BJ (cell line): ENCODE measurements at regions not wholly inside any gene's neighbourhood (a gene's known extent, or its start where the extent isn't known, plus 50 kb on each side); places are given as distances from the start of the nearest gene placed in this dataset.

Experiments used
- CTCF ChIA-PET: fragments of 350-600 bp; formaldehyde crosslinking; extraction: SDS; loops from one replicate; lab custom pipeline; 2021; ENCODE audit warnings: antibody characterized with exemption, inconsistent platforms; lab: Yijun Ruan, JAX
- POLR2A ChIA-PET: fragments of 300-600 bp; sonication (Branson Sonifier 250); formaldehyde crosslinking; extraction: SDS; loops from one replicate; lab custom pipeline; 2021; ENCODE audit warnings: antibody characterized with exemption; lab: Charles Lee
- DNase-seq: peaks from one replicate; pipeline ENCODE4 v3.0.0-alpha.2; 2011; ENCODE audit warnings: low read depth
- H3K27me3 ChIP-seq: 2 replicates; pipeline ENCODE4 v1.6.0; 2011; ENCODE audit warnings: low read length; ENCODE audit not compliant: control insufficient read depth, insufficient read depth
- H3K36me3 ChIP-seq: 2 replicates; pipeline ENCODE4 v1.5.1; 2011; ENCODE audit warnings: low read length; ENCODE audit not compliant: control insufficient read depth, insufficient read depth
- H3K4me3 ChIP-seq: 2 replicates; pipeline ENCODE4 v1.5.1; 2011; ENCODE audit warnings: low read depth, mild to moderate bottlenecking, control low read depth, low read length
- TF ChIP-seq, protein P1 (sequence below): IDR thresholded peaks from 2 replicates; pipeline ENCODE4 v1.5.1; 2011; ENCODE audit warnings: low read depth, mild to moderate bottlenecking, control low read depth, inconsistent platforms, low read length, moderate library complexity; ENCODE audit not compliant: insufficient read depth

DNA sequence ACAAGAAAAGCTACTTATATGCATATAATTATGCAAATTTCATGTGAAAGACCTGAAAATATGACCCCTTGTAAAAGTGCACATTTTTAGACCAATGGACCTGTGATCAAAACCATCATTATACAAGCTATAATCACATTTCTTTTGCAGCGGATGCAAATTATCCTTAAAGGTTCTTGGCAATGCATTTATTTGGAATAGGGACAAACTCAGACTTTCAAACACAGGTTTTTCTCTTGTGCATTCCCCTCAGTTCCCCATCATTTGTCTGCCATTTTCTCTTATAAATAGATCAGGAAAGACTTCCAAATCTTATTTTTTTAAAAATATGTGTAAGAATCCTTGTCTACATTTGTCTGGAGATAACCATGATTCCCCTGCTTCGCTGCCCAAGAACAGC, 954.2 kb upstream of the NRXN1 start:
- no peak for DNase-seq
- CTCF ChIA-PET = no interaction called here
- Histone ChIP-seq H3K36me3 (no peaks in the 10 kb centered on the region), H3K4me3 (no peak overlapping the region), H3K27me3 (no peaks in the 10 kb centered on the region)
- TF ChIP-seq, protein P1, sequence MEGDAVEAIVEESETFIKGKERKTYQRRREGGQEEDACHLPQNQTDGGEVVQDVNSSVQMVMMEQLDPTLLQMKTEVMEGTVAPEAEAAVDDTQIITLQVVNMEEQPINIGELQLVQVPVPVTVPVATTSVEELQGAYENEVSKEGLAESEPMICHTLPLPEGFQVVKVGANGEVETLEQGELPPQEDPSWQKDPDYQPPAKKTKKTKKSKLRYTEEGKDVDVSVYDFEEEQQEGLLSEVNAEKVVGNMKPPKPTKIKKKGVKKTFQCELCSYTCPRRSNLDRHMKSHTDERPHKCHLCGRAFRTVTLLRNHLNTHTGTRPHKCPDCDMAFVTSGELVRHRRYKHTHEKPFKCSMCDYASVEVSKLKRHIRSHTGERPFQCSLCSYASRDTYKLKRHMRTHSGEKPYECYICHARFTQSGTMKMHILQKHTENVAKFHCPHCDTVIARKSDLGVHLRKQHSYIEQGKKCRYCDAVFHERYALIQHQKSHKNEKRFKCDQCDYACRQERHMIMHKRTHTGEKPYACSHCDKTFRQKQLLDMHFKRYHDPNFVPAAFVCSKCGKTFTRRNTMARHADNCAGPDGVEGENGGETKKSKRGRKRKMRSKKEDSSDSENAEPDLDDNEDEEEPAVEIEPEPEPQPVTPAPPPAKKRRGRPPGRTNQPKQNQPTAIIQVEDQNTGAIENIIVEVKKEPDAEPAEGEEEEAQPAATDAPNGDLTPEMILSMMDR = no peak
- POLR2A ChIA-PET = no interaction called here

DNA sequence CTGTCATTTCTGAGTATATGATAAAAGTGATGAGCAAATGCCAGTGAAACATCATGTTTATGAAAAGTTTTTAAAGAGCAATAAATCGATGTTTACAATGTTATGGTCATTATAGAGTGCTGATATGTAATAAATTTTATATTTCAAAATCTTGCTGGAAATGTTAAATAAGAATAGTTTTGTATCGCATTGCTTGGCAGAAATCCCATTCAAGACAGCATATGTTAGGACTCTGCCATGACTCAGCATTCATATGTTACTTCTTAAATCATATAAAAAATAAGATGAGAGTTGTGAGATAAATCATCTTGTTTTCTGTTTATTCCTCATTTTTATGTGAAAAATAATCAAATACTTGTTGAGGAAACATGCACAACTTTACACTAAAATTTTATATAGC, 949.9 kb upstream of the NRXN1 start:
- TF ChIP-seq, protein P1 = no peak
- Histone ChIP-seq H3K36me3 (no peaks in the 10 kb centered on the region), H3K4me3 (no peak overlapping the region), H3K27me3 (no peaks in the 10 kb centered on the region)
- DNase-seq = no peak
- ChIA-PET CTCF (no interaction called here), POLR2A (no interaction called here)

DNA sequence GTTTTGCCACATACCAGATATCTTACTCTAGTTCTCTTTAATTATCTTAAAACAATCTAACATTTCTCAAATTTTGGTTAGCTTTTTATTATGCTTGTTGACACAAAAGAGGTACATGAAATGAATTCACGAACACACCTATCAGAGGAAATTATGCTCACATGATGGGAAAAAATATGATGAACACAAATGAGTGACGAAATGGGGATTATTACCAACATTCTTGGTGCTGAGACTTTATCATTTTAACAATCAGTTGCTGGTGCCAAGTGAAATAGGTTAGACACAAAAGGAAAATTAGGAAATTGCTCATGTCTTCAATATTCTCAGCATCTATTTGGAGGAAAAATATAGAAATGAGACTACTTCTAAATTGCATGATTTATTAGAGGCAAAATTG, 944.7 kb upstream of the NRXN1 start:
- H3K4me3 ChIP-seq = no peak overlapping the region
- ChIA-PET POLR2A (no interaction called here), CTCF (no interaction called here)
- TF ChIP-seq, protein P1 = no peak
- H3K36me3 ChIP-seq = no peaks in the 10 kb centered on the region
- no peaks in the 10 kb centered on the region for H3K27me3 ChIP-seq
- DNase-seq = no peak

DNA sequence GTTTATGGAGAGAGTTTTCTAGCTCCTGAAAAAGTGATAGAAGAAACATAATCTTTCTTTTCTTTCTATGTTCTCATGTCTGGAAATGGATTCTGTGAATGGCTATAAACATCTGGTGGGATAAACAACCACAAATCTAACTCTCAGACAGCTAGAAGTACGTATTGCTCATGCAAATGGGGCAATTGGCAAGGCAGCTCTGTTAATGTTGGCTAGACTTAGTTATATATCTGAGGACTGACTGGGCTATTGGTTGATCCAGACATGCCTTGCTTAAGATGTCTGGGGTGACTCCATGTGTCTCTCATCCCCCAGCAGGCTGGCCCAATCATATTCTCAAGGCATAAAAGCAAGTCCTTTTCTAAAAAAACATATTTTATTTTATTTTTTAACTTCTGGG, 939.2 kb upstream of the NRXN1 start:
- Histone ChIP-seq H3K27me3 (no peaks in the 10 kb centered on the region), H3K36me3 (no peaks in the 10 kb centered on the region), H3K4me3 (no peak overlapping the region)
- ChIA-PET POLR2A (no interaction called here), CTCF (no interaction called here)
- no peak for DNase-seq
- TF ChIP-seq, protein P1 = no peak

DNA sequence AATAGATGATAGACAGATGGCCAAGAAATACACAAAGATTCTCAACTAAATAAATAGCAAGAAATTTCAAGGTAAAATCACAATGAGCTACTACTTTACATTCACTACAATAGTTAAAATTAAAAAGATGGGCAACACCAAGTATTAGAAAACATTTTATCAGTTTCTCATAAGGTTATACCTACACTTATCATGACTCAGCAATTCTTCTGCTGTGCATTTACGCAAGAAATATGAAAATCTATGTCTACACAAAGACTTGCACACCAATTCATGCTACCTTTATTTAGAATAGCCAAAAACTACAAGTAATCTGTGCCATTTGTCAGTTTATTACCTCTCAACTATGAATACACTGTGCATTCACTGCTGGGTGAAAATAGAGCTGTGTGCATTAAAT, 937.4 kb upstream of the NRXN1 start:
- no peaks in the 10 kb centered on the region for H3K27me3 ChIP-seq
- no peak overlapping the region for H3K4me3 ChIP-seq
- no peak for DNase-seq
- TF ChIP-seq, protein P1 = no peak
- ChIA-PET POLR2A (no interaction called here), CTCF (no interaction called here)
- no peaks in the 10 kb centered on the region for H3K36me3 ChIP-seq
